MM.1S (cell line): ENCODE measurements at regions not wholly inside any gene's neighbourhood (a gene's known extent, or its start where the extent isn't known, plus 50 kb on each side); places are given as distances from the start of the nearest gene placed in this dataset.

Experiments used
- DNase-seq: peaks from one replicate; pipeline ENCODE4 v3.0.0-alpha.2; 2015
- H2AFZ ChIP-seq: fragments of 300-600 bp; sonication (generic); 2 replicates; pipeline ENCODE4 v1.6.0; 2016; ENCODE audit warnings: antibody characterized with exemption, low read length
- H3F3A ChIP-seq: fragments of 300-600 bp; sonication (generic); 2 replicates; pipeline ENCODE4 v1.6.1; 2016; ENCODE audit warnings: mild to moderate bottlenecking, antibody characterized with exemption, low read length, moderate library complexity, mixed read lengths; ENCODE audit not compliant: insufficient read depth
- H3K27ac ChIP-seq: fragments of 300-600 bp; sonication (generic); 2 replicates; pipeline ENCODE4 v1.5.1; 2016; ENCODE audit warnings: mild to moderate bottlenecking, low read length
- H3K27me3 ChIP-seq: fragments of 300-600 bp; sonication (generic); replicated peaks from 2 replicates; pipeline ENCODE4 v1.6.0; 2016; ENCODE audit warnings: low read length; ENCODE audit not compliant: insufficient read depth
- H3K36me3 ChIP-seq: fragments of 300-600 bp; sonication (generic); replicated peaks from 2 replicates; pipeline ENCODE4 v1.6.1; 2016; ENCODE audit warnings: mild to moderate bottlenecking, low read length, mixed read lengths; ENCODE audit not compliant: insufficient read depth
- H3K4me1 ChIP-seq: fragments of 300-600 bp; sonication (generic); 2 replicates; pipeline ENCODE4 v1.6.1; 2016; ENCODE audit warnings: low read length, mixed read lengths
- H3K4me2 ChIP-seq: fragments of 300-600 bp; sonication (generic); 2 replicates; pipeline ENCODE4 v1.6.0; 2016; ENCODE audit warnings: low read depth, low read length
- H3K4me3 ChIP-seq: fragments of 300-600 bp; sonication (generic); 2 replicates; pipeline ENCODE4 v1.5.1; 2016; ENCODE audit warnings: low read length, mixed read lengths
- H3K79me2 ChIP-seq: fragments of 300-600 bp; sonication (generic); 2 replicates; pipeline ENCODE4 v1.6.1; 2016; ENCODE audit warnings: mixed run types, low read length, mixed read lengths
- H3K9ac ChIP-seq: fragments of 300-600 bp; sonication (generic); 2 replicates; pipeline ENCODE4 v1.6.1; 2016; ENCODE audit warnings: low read length, mixed read lengths
- H3K9me2 ChIP-seq: fragments of 300-600 bp; sonication (generic); replicated peaks from 2 replicates; pipeline ENCODE4 v1.6.1; 2016; ENCODE audit warnings: mild to moderate bottlenecking, low read length, mixed read lengths; ENCODE audit not compliant: insufficient read depth
- H3K9me3 ChIP-seq: fragments of 300-600 bp; sonication (generic); replicated peaks from 2 replicates; pipeline ENCODE4 v1.6.1; 2016; ENCODE audit warnings: mild to moderate bottlenecking, low read length, mixed read lengths; ENCODE audit not compliant: insufficient read depth
- H4K20me1 ChIP-seq: fragments of 300-600 bp; sonication (generic); 2 replicates; pipeline ENCODE4 v1.6.1; 2016; ENCODE audit warnings: mild to moderate bottlenecking, low read length, moderate library complexity, mixed read lengths; ENCODE audit not compliant: insufficient read depth
- EZH2 ChIP-seq: fragments of 300-600 bp; sonication (generic); optimal IDR thresholded peaks from 2 replicates; pipeline ENCODE3; 2017; ENCODE audit warnings: low read depth, mild to moderate bottlenecking, antibody characterized with exemption, low read length, mixed read lengths
- EZH2phosphoT487 ChIP-seq: fragments of 300-600 bp; sonication (generic); IDR thresholded peaks from 2 replicates; pipeline ENCODE4 v1.6.1; 2018; ENCODE audit warnings: antibody characterized with exemption, low read length
- TF ChIP-seq, protein P1 (sequence below): fragments of 300-600 bp; sonication (generic); IDR thresholded peaks from 2 replicates; pipeline ENCODE4 v1.5.1; 2016; ENCODE audit warnings: antibody characterized with exemption, low read length, mixed read lengths

DNA sequence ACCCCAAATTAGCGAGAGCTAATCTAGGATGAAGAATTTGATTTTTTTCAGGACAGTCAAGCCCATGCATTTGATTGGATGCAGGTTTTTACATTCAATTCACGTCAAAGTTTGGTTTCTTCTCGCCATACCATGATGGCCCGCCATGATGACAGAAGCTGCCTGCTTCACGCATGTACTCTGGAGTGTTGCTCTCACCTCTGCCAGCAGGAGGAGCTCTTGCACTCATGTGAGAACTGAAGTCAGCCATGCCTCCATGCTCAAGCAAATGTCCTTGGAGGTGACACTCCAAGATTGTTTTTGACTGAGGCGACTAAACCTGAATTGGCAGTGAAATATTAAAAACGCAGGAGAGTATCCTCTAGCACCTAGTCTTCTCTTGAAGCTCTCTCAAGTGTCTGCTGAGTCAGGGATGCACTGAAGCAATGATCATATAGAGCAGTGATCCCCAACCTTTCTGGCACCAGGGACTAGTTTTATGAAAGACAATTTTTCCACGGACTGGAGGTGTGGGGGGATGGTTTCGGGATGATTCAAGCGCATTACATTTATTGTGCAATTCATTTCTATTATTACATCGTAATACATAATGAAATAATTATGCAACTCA lies 120.9 kb downstream of the SAMMSON start:
- Histone ChIP-seq H3K27ac (no peak overlapping the region), H3K79me2 (no peaks in the 10 kb centered on the region), H3K36me3 (no peaks in the 10 kb centered on the region), H3K9me3 (no peaks in the 10 kb centered on the region), H3K4me3 (no peak overlapping the region), H4K20me1 (no peaks in the 10 kb centered on the region), H3K4me2 (no peak overlapping the region), H3K9me2 (no peaks in the 10 kb centered on the region), H3K4me1 (no peaks in the 10 kb centered on the region), H2AFZ (peak overlapping the region; percentile 55), H3F3A (no peaks in the 10 kb centered on the region), H3K27me3 (no peaks in the 10 kb centered on the region), H3K9ac (no peak overlapping the region)
- TF ChIP-seq, protein P1, sequence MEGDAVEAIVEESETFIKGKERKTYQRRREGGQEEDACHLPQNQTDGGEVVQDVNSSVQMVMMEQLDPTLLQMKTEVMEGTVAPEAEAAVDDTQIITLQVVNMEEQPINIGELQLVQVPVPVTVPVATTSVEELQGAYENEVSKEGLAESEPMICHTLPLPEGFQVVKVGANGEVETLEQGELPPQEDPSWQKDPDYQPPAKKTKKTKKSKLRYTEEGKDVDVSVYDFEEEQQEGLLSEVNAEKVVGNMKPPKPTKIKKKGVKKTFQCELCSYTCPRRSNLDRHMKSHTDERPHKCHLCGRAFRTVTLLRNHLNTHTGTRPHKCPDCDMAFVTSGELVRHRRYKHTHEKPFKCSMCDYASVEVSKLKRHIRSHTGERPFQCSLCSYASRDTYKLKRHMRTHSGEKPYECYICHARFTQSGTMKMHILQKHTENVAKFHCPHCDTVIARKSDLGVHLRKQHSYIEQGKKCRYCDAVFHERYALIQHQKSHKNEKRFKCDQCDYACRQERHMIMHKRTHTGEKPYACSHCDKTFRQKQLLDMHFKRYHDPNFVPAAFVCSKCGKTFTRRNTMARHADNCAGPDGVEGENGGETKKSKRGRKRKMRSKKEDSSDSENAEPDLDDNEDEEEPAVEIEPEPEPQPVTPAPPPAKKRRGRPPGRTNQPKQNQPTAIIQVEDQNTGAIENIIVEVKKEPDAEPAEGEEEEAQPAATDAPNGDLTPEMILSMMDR: peak; percentile 93
- no peak for TF ChIP-seq EZH2
- DNase-seq: peak; percentile 84

DNA sequence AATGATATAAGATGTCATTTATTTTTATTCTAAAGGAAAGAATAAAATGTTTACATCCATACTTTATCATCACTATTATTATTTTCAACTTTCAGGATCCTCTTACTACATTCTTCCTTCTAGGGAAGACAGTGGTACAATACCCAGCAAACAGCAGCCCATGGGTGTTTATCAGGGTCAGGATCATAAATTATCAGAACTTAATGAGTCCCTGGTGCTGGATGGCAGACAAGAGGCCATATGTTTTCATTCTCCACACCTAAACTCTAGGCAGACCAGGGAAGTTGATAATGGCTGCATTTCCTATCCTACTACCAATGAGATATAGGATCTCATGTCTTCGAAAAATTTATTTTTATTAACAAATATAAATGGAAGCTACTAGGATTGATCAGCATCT lies 127.7 kb downstream of the SAMMSON start:
- Histone ChIP-seq H3K4me1 (no peaks in the 10 kb centered on the region), H3K4me3 (no peak overlapping the region), H4K20me1 (no peaks in the 10 kb centered on the region), H3K4me2 (no peak overlapping the region), H3K27me3 (no peaks in the 10 kb centered on the region), H3K9me3 (no peaks in the 10 kb centered on the region), H3F3A (no peaks in the 10 kb centered on the region), H2AFZ (no peak overlapping the region), H3K79me2 (no peaks in the 10 kb centered on the region), H3K9me2 (no peaks in the 10 kb centered on the region), H3K9ac (no peak overlapping the region), H3K27ac (no peak overlapping the region), H3K36me3 (no peaks in the 10 kb centered on the region)
- TF ChIP-seq, protein P1: no peak
- TF ChIP-seq EZH2 (no peak), EZH2phosphoT487 (no peak)
- no peak for DNase-seq

DNA sequence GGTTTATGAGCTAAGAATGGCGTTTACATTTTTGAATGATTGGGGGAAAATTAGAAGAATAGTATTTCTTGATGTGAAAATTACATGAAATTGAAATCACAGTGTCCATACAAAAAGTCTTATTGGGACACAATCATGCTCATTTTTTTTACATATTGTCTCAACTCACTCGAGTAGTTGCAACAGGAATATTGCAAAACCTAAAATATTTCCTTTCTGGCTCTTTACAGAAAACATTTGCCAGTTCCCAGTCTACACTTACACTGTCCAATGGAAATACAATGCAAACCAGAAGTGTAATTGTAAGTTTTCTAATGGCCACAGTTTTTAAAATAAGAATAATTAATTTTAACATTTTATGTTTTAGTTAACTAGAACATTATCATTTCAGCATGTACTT lies 137.8 kb downstream of the SAMMSON start:
- no peaks in the 10 kb centered on the region for H3K27me3 ChIP-seq
- no peaks in the 10 kb centered on the region for H3K36me3 ChIP-seq
- H4K20me1 ChIP-seq: no peaks in the 10 kb centered on the region
- no peaks in the 10 kb centered on the region for H3K79me2 ChIP-seq
- H3K4me3 ChIP-seq: no peak overlapping the region
- no peak for DNase-seq
- no peaks in the 10 kb centered on the region for H3K4me1 ChIP-seq
- no peak overlapping the region for H3K27ac ChIP-seq
- H3K9me2 ChIP-seq: no peaks in the 10 kb centered on the region
- no peaks in the 10 kb centered on the region for H3K9me3 ChIP-seq
- H3K9ac ChIP-seq: no peak overlapping the region
- TF ChIP-seq EZH2 (no peak), EZH2phosphoT487 (no peak)
- TF ChIP-seq, protein P1: no peak
- no peaks in the 10 kb centered on the region for H3F3A ChIP-seq
- H3K4me2 ChIP-seq: no peak overlapping the region
- H2AFZ ChIP-seq: no peak overlapping the region
